Limb (tissue), 2 donors: ENCODE measurements at regions not wholly inside any gene's neighbourhood (a gene's known extent, or its start where the extent isn't known, plus 50 kb on each side); places are given as distances from the start of the nearest gene placed in this dataset.
A peak's percentile ranks its signal among the peaks of the same experiment; 100 is the strongest.
"Not testable (repeated sequence)": the region's sequence is repeated elsewhere in the genome, so short reads cannot be mapped to it uniquely, and the experiment has no call there.

ENCODE experiments used
- DNase-seq, 2 donors: peaks; one replicate each; pipeline ENCODE4 v3.0.0-alpha.2; 2016; ENCODE audit errors: extremely low spot score in 2 of 2

GRCh38 chr9:6104406-6104805 is 89.0 kb upstream of the RANBP6 start:
- not testable (repeated sequence) for DNase-seq

GRCh38 chr9:6103911-6104310 is 88.5 kb upstream of the RANBP6 start:
- not testable (repeated sequence) for DNase-seq

- not testable (repeated sequence) for DNase-seq
These were observed 87.0 kb upstream of the RANBP6 start for GRCh38 chr9:6102336-6102987.

- DNase-seq: not testable (repeated sequence)
These were observed 86.3 kb upstream of the RANBP6 start for GRCh38 chr9:6101725-6102124.

GRCh38 chr9:6099346-6099745 is 83.9 kb upstream of the RANBP6 start:
- DNase-seq: not testable (repeated sequence)

- no peak for DNase-seq
These were observed 83.0 kb upstream of the RANBP6 start for GRCh38 chr9:6098431-6098830.

GRCh38 chr9:6096821-6097220 is 81.4 kb upstream of the RANBP6 start:
- no peak for DNase-seq

GRCh38 chr9:6090277-6091210 is 75.1 kb upstream of the RANBP6 start:
- no peak for DNase-seq

GRCh38 chr9:6089300-6089699 is 73.9 kb upstream of the RANBP6 start:
- DNase-seq: no peak

- DNase-seq: no peak
These were observed 70.7 kb upstream of the RANBP6 start for GRCh38 chr9:6086006-6086655.

- peak; percentile 91 for DNase-seq
These were observed 64.8 kb upstream of the RANBP6 start for GRCh38 chr9:6080154-6080716.

GRCh38 chr9:6079386-6079785 is 64.0 kb upstream of the RANBP6 start:
- no peak for DNase-seq

- no peak for DNase-seq
These were observed 63.1 kb upstream of the RANBP6 start for GRCh38 chr9:6078382-6079105.

- no peak for DNase-seq
These were observed 61.4 kb upstream of the RANBP6 start for GRCh38 chr9:6076851-6077250.

GRCh38 chr9:6073731-6074130 is 58.3 kb upstream of the RANBP6 start:
- DNase-seq: no peak

GRCh38 chr9:6072865-6073264 is 57.4 kb upstream of the RANBP6 start:
- no peak for DNase-seq

- no peak for DNase-seq
These were observed 57.0 kb upstream of the RANBP6 start for GRCh38 chr9:6072453-6072852.

GRCh38 chr9:6068983-6069382 is 53.6 kb upstream of the RANBP6 start:
- DNase-seq: no peak

- DNase-seq: no peak
These were observed 52.0 kb upstream of the RANBP6 start for GRCh38 chr9:6067426-6067825.
